GM12878 (cell line): ENCODE measurements at regions not wholly inside any gene's neighbourhood (a gene's known extent, or its start where the extent isn't known, plus 50 kb on each side); places are given as distances from the start of the nearest gene placed in this dataset.

Experiments
- BCLAF1 ChIP-seq: fragments of 450-650 bp; IDR thresholded peaks from 2 replicates; pipeline ENCODE4 v1.6.1; 2017; ENCODE audit warnings: antibody characterized with exemption, mild to moderate bottlenecking, moderate library complexity
- BHLHE40 ChIP-seq, 2 experiments: fragments of 450-650 bp in 1 of 2; IDR thresholded peaks; 2 replicates each; pipeline ENCODE4 v1.6.1; 2011 to 2017; ENCODE audit warnings: low read depth in 2 of 2, borderline replicate concordance in 1 of 2, improper control_type of control experiment in 1 of 2, low read length in 1 of 2, mild to moderate bottlenecking in 1 of 2
- CTCF ChIP-seq, 3 experiments: IDR thresholded peaks in 2 of 3; conservative IDR thresholded peaks in 1 of 3; 2 replicates each; pipeline ENCODE4 v1.5.1; 2011; ENCODE audit warnings: low read depth in 3 of 3, low read length in 3 of 3, mild to moderate bottlenecking in 3 of 3, control low read depth in 2 of 3, moderate library complexity in 2 of 3, inconsistent platforms in 1 of 3, mixed read lengths in 1 of 3; ENCODE audit not compliant: control insufficient read depth in 2 of 3, insufficient read depth in 1 of 3; ENCODE audit errors: extremely low read depth in 1 of 3
- NFIC ChIP-seq: IDR thresholded peaks from 2 replicates; pipeline ENCODE4 v1.6.1; 2012; ENCODE audit warnings: low read depth, mild to moderate bottlenecking, inconsistent platforms, low read length, moderate library complexity
- PAX5 ChIP-seq: IDR thresholded peaks from 2 replicates; pipeline ENCODE4 v1.6.1; 2011; ENCODE audit warnings: low read depth, low read length, borderline replicate concordance
- RELA ChIP-seq: fragments of 450-650 bp; IDR thresholded peaks from 2 replicates; pipeline ENCODE4 v1.8.0; 2014; ENCODE audit warnings: borderline replicate concordance; ENCODE audit not compliant: partially characterized antibody
- REST ChIP-seq: IDR thresholded peaks from 2 replicates; pipeline ENCODE4 v1.6.1; 2012; ENCODE audit warnings: mild to moderate bottlenecking, low read depth, low read length
- SREBF2 ChIP-seq: IDR thresholded peaks from 2 replicates; pipeline ENCODE4 v1.6.1; 2012; ENCODE audit warnings: mild to moderate bottlenecking, low read length
- TAF1 ChIP-seq: IDR thresholded peaks from 2 replicates; pipeline ENCODE4 v1.6.1; 2011; ENCODE audit warnings: mild to moderate bottlenecking, low read depth, low read length, borderline replicate concordance

- no peak for TF ChIP-seq BHLHE40 (IDR thresholded peaks at IDR 0.05; ENCODE audit: borderline replicate concordance in 1 of 2, low read depth in 2 of 2, low read length in 1 of 2)
- no peak for TF ChIP-seq TAF1
- TF ChIP-seq REST, result no peak
- TF ChIP-seq BCLAF1, result no peak
- no peak for TF ChIP-seq RELA
- TF ChIP-seq NFIC, result no peak
- TF ChIP-seq CTCF (IDR thresholded peaks at IDR 0.05 in 2 of 3, conservative IDR thresholded peaks at IDR 0.05 in 1 of 3; ENCODE audit: control insufficient read depth in 2 of 3, extremely low read depth in 1 of 3, insufficient read depth in 1 of 3, low read depth in 3 of 3, low read length in 3 of 3), result no peak
- no peak for TF ChIP-seq PAX5
- no peak for TF ChIP-seq SREBF2
Observed at GRCh38 chr21:33136847-33137502, 67.0 kb downstream of the OLIG1 start.
